OCI-LY1 (cell line): ENCODE measurements at regions not wholly inside any gene's neighbourhood (a gene's known extent, or its start where the extent isn't known, plus 50 kb on each side); places are given as distances from the start of the nearest gene placed in this dataset.
"Not testable (repeated sequence)": the region's sequence is repeated elsewhere in the genome, so short reads cannot be mapped to it uniquely, and the experiment has no call there.

Experiments used
- CTCF ChIP-seq: fragments of 200-600 bp; sonication (generic), shearing (Covaris generic); IDR thresholded peaks from 2 replicates; pipeline ENCODE4 v1.5.1; 2017; ENCODE audit warnings: mild to moderate bottlenecking, antibody characterized with exemption, low read length, moderate library complexity, mixed read lengths
- EZH2 ChIP-seq: fragments of 200-600 bp; sonication (generic), shearing (Covaris generic); IDR thresholded peaks from 2 replicates; pipeline ENCODE4 v1.8.0; 2017; ENCODE audit warnings: borderline replicate concordance, mixed run types, mild to moderate bottlenecking, antibody characterized with exemption, low read length, moderate library complexity, mixed read lengths

GRCh38 chr5:100346269-100346668 is 188.9 kb upstream of the FAM174A start:
- TF ChIP-seq EZH2, CTCF: not testable (repeated sequence)
